ENCODE measurements at regions not wholly inside any gene's neighbourhood (a gene's known extent, or its start where the extent isn't known, plus 50 kb on each side); places are given as distances from the start of the nearest gene placed in this dataset.

GRCh38 chr6:137801352-137802114, 65.5 kb upstream of the TNFAIP3 start:
- TF ChIP-seq CTCF (IDR thresholded peaks at IDR 0.05; ENCODE audit: insufficient read depth, low read length): no peak
- TF ChIP-seq POLR2AphosphoS5 (IDR thresholded peaks at IDR 0.05; ENCODE audit: low read depth): no peak
- TF ChIP-seq REST (IDR thresholded peaks at IDR 0.05; ENCODE audit: insufficient replicate concordance, low read depth): no peak
- TF ChIP-seq GABPA (IDR thresholded peaks at IDR 0.05; ENCODE audit: low read depth): no peak
- TF ChIP-seq SPI1 (IDR thresholded peaks at IDR 0.05; ENCODE audit: borderline replicate concordance, low read depth): no peak

All from HL-60 (cell line).